H1 (cell line): ENCODE measurements at regions not wholly inside any gene's neighbourhood (a gene's known extent, or its start where the extent isn't known, plus 50 kb on each side); places are given as distances from the start of the nearest gene placed in this dataset.

Experiments used
- CTCF ChIA-PET: fragments of 300-600 bp; sonication (Branson Sonifier 250); formaldehyde crosslinking; loops from one replicate; lab custom pipeline; 2021; ENCODE audit not compliant: partially characterized antibody; lab: Charles Lee
- POLR2A ChIA-PET: fragments of 300-600 bp; sonication (Branson Sonifier 250); formaldehyde crosslinking; loops from one replicate; lab custom pipeline; 2021; ENCODE audit warnings: inconsistent platforms; ENCODE audit not compliant: partially characterized antibody; lab: Charles Lee
- DNase-seq, 2 experiments: peaks; one replicate each; pipeline versions ENCODE4 v3.0.0 to v3.0.0-alpha.2; 2010 to 2022; ENCODE audit warnings: low spot score in 2 of 2, low read depth in 1 of 2, mixed read lengths in 1 of 2
- FAIRE-seq: peaks from 2 replicates; lab custom pipeline; 2011; peaks lifted over from hg19 to GRCh38; lab: Jason Lieb, UNC
- H2AFZ ChIP-seq: 2 replicates; pipeline ENCODE4 v1.8.1; 2012; ENCODE audit warnings: low read length, inconsistent platforms
- H2AK5ac ChIP-seq: 2 replicates; pipeline ENCODE4 v1.6.1; 2013; ENCODE audit warnings: low read depth, low read length
- H2BK120ac ChIP-seq: replicated peaks from 2 replicates; pipeline ENCODE3; 2013; ENCODE audit warnings: low read depth, low read length, inconsistent platforms
- H2BK12ac ChIP-seq: 2 replicates; pipeline ENCODE4 v1.6.1; 2013; ENCODE audit warnings: low read depth, low read length
- H2BK15ac ChIP-seq: 2 replicates; pipeline ENCODE4 v1.6.1; 2013; ENCODE audit warnings: low read length
- H2BK20ac ChIP-seq: 2 replicates; pipeline ENCODE4 v1.6.1; 2013; ENCODE audit warnings: low read length
- H2BK5ac ChIP-seq: 2 replicates; pipeline ENCODE4 v1.6.1; 2013; ENCODE audit warnings: low read depth, low read length
- H3K14ac ChIP-seq: 2 replicates; pipeline ENCODE4 v1.6.1; 2013; ENCODE audit warnings: inconsistent platforms; ENCODE audit not compliant: insufficient read length
- H3K18ac ChIP-seq: 2 replicates; pipeline ENCODE4 v1.6.1; 2013; ENCODE audit warnings: low read length; ENCODE audit errors: extremely low read depth
- H3K23ac ChIP-seq: 2 replicates; pipeline ENCODE4 v1.6.1; 2013; ENCODE audit warnings: inconsistent platforms; ENCODE audit not compliant: insufficient read length
- H3K23me2 ChIP-seq: 2 replicates; pipeline ENCODE4 v1.6.1; 2013; ENCODE audit warnings: low read depth, low read length
- H3K27ac ChIP-seq: 2 replicates; pipeline ENCODE4 v1.6.1; 2011; ENCODE audit warnings: low read depth, low read length, inconsistent platforms
- H3K27me3 ChIP-seq, 4 experiments: replicated peaks in 1 of 4; 1 replicate in 1 of 4; 2 replicates in 3 of 4; pipeline versions ENCODE4 v1.6.1 to v1.8.1; 2011 to 2013; ENCODE audit warnings: low read length in 3 of 4, mild to moderate bottlenecking in 3 of 4, inconsistent platforms in 2 of 4, mixed read lengths in 2 of 4, moderate library complexity in 1 of 4; ENCODE audit not compliant: control insufficient read depth in 3 of 4, insufficient read depth in 3 of 4; ENCODE audit errors: extremely low read depth in 1 of 4
- H3K36me3 ChIP-seq, 4 experiments: 2 replicates each; pipeline versions ENCODE4 v1.6.1 to v1.8.1; 2011 to 2013; ENCODE audit warnings: mild to moderate bottlenecking in 4 of 4, low read length in 3 of 4, moderate library complexity in 2 of 4, control low read depth in 1 of 4, inconsistent platforms in 1 of 4; ENCODE audit not compliant: insufficient read depth in 4 of 4, control insufficient read depth in 2 of 4
- H3K4ac ChIP-seq: replicated peaks from 2 replicates; pipeline ENCODE3; 2013; ENCODE audit warnings: low read length, low read depth, mixed read lengths, inconsistent platforms; ENCODE audit not compliant: insufficient read length
- H3K4me1 ChIP-seq, 4 experiments: replicated peaks in 1 of 4; 1 replicate in 1 of 4; 2 replicates in 3 of 4; pipeline versions ENCODE4 v1.6.1 to v1.8.1; 2011 to 2013; ENCODE audit warnings: low read length in 3 of 4, inconsistent platforms in 2 of 4, mixed read lengths in 1 of 4; ENCODE audit not compliant: insufficient read depth in 4 of 4, control insufficient read depth in 3 of 4
- H3K4me2 ChIP-seq, 2 experiments: 2 replicates each; pipeline versions ENCODE4 v1.6.1 to v1.8.1; 2011 to 2013; ENCODE audit warnings: low read depth in 2 of 2, low read length in 2 of 2, control low read depth in 1 of 2, inconsistent platforms in 1 of 2, mild to moderate bottlenecking in 1 of 2; ENCODE audit not compliant: insufficient read depth in 1 of 2
- H3K4me3 ChIP-seq, 4 experiments: fragments of 200-600, 300-600 bp in 1 of 4; sonication (generic), shearing (Covaris generic), sonication (Bioruptor Twin) in 1 of 4; 2 replicates each; pipeline versions ENCODE4 v1.5.1 to v1.8.1; 2011 to 2016; ENCODE audit warnings: low read length in 4 of 4, low read depth in 3 of 4, control low read depth in 2 of 4, inconsistent platforms in 2 of 4, mild to moderate bottlenecking in 2 of 4, mixed read lengths in 1 of 4, moderate library complexity in 1 of 4; ENCODE audit not compliant: insufficient read depth in 2 of 4; ENCODE audit errors: extremely low read depth in 1 of 4
- H3K56ac ChIP-seq: replicated peaks from 2 replicates; pipeline ENCODE3; 2013; ENCODE audit warnings: low read depth, mild to moderate bottlenecking, mixed read lengths, low read length, inconsistent platforms; ENCODE audit not compliant: insufficient read length
- H3K79me1 ChIP-seq: 2 replicates; pipeline ENCODE4 v1.6.1; 2013; ENCODE audit warnings: low read depth, low read length, control low read depth
- H3K79me2 ChIP-seq, 2 experiments: 2 replicates each; pipeline versions ENCODE4 v1.6.1 to v1.8.1; 2012 to 2013; ENCODE audit warnings: low read length in 2 of 2, mild to moderate bottlenecking in 2 of 2, inconsistent platforms in 1 of 2; ENCODE audit not compliant: insufficient read depth in 2 of 2, control insufficient read depth in 1 of 2
- H3K9ac ChIP-seq, 4 experiments: replicated peaks in 1 of 4; 1 replicate in 1 of 4; 2 replicates in 3 of 4; pipeline versions ENCODE4 v1.6.1 to v1.8.1; 2011 to 2013; ENCODE audit warnings: low read depth in 3 of 4, low read length in 3 of 4, control low read depth in 2 of 4, mild to moderate bottlenecking in 2 of 4, moderate library complexity in 2 of 4, inconsistent platforms in 1 of 4; ENCODE audit errors: extremely low read depth in 1 of 4
- H3K9me3 ChIP-seq, 2 experiments: 2 replicates each; pipeline versions ENCODE4 v1.6.1 to v1.8.1; 2012 to 2013; ENCODE audit warnings: mild to moderate bottlenecking in 2 of 2, moderate library complexity in 2 of 2, control low read depth in 1 of 2, inconsistent platforms in 1 of 2, low read depth in 1 of 2, low read length in 1 of 2, mixed read lengths in 1 of 2; ENCODE audit not compliant: insufficient read depth in 2 of 2
- H4K20me1 ChIP-seq, 2 experiments: replicated peaks in 1 of 2; 2 replicates each; pipeline versions ENCODE3 to v1.8.1; 2011 to 2013; ENCODE audit warnings: inconsistent platforms in 2 of 2, low read length in 2 of 2, mild to moderate bottlenecking in 1 of 2; ENCODE audit not compliant: insufficient read depth in 2 of 2, control insufficient read depth in 1 of 2
- H4K5ac ChIP-seq: 2 replicates; pipeline ENCODE4 v1.6.1; 2013; ENCODE audit warnings: low read length, low read depth, mixed read lengths, inconsistent platforms; ENCODE audit not compliant: insufficient read length
- H4K8ac ChIP-seq: 2 replicates; pipeline ENCODE4 v1.8.0; 2013; ENCODE audit warnings: mild to moderate bottlenecking, moderate library complexity, low read length, inconsistent platforms; ENCODE audit not compliant: insufficient read depth; ENCODE audit errors: extremely low read depth
- H4K91ac ChIP-seq: replicated peaks from 2 replicates; pipeline ENCODE3; 2013; ENCODE audit warnings: low read length, mixed read lengths, inconsistent platforms; ENCODE audit not compliant: insufficient read length
- CHD2 ChIP-seq: IDR thresholded peaks from 2 replicates; pipeline ENCODE4 v1.6.1; 2012; ENCODE audit warnings: low read length, improper control_type of control experiment
- CTBP2 ChIP-seq: IDR thresholded peaks from 2 replicates; pipeline ENCODE4 v1.7.0; 2011; ENCODE audit warnings: borderline replicate concordance, mild to moderate bottlenecking, moderate library complexity, mixed read lengths, low read length; ENCODE audit not compliant: insufficient read depth, insufficient read length
- SRF ChIP-seq: IDR thresholded peaks from 2 replicates; pipeline ENCODE4 v1.6.1; 2011; ENCODE audit warnings: mild to moderate bottlenecking, low read depth, low read length, moderate library complexity
- WGBS, 2 experiments: shearing (Covaris generic) in 1 of 2; methylation state at CpG; one replicate each; pipeline versions ENCODE4 v1.1.6 to v1.1.7; 2013 to 2015; ENCODE audit warnings: low lambda C conversion rate in 2 of 2, mixed read lengths in 2 of 2, inconsistent platforms in 1 of 2, low coverage in 1 of 2, missing lambda C conversion rate in 1 of 2; ENCODE audit not compliant: insufficient replicate concordance in 2 of 2, insufficient coverage in 1 of 2, insufficient read length in 1 of 2; ENCODE audit errors: extremely low coverage in 1 of 2, missing lambda C conversion rate in 1 of 2; 5-methylcytosine and 5-hydroxymethylcytosine counted together

GRCh38 chr6:85283436-85283835 is 166.4 kb upstream of the NT5E start:
- no peak overlapping the region for H3K56ac ChIP-seq

More at GRCh38 chr6:85283436-85283835, 166.4 kb upstream of the NT5E start:
- no peak overlapping the region for H2BK120ac ChIP-seq
- H3K9me3 ChIP-seq = peaks cover 0 to 2% of the 10 kb centered on the region in 2 experiments; a peak in 1 of 4 replicates
- no peak for TF ChIP-seq SRF
- TF ChIP-seq CTBP2 = no peak
- no peak for TF ChIP-seq CHD2
- H3K27ac ChIP-seq = no peak overlapping the region
- no peak for FAIRE-seq
- no peak overlapping the region for H3K14ac ChIP-seq
- H3K23ac ChIP-seq = no peak overlapping the region
- H3K79me2 ChIP-seq = no peaks in the 10 kb centered on the region
- H2BK12ac ChIP-seq = no peak overlapping the region
- H3K4me3 ChIP-seq = no peak overlapping the region
- no peaks in the 10 kb centered on the region for H3K23me2 ChIP-seq
- no peak overlapping the region for H3K9ac ChIP-seq
- CTCF ChIA-PET = no interaction called here
- 87% methylated on average over 3 of the region's 3 CpGs; no CpG with 5 or more reads in 1 of the 2 experiments for WGBS, 2 experiments
- no peak overlapping the region for H4K8ac ChIP-seq
- H2AK5ac ChIP-seq = no peak overlapping the region
- H4K91ac ChIP-seq = no peak overlapping the region
- no peak overlapping the region for H3K4me2 ChIP-seq
- POLR2A ChIA-PET = no interaction called here
- no peak overlapping the region for H3K4ac ChIP-seq
- H4K20me1 ChIP-seq = no peaks in the 10 kb centered on the region
- H3K79me1 ChIP-seq = no peaks in the 10 kb centered on the region
- no peak for DNase-seq
- no peak overlapping the region for H4K5ac ChIP-seq
- H2BK20ac ChIP-seq = no peak overlapping the region
- H3K18ac ChIP-seq = no peak overlapping the region
- no peak overlapping the region for H2AFZ ChIP-seq
- H3K36me3 ChIP-seq = no peaks in the 10 kb centered on the region
- no peaks in the 10 kb centered on the region for H3K4me1 ChIP-seq
- H2BK15ac ChIP-seq = no peak overlapping the region
- H3K27me3 ChIP-seq = no peaks in the 10 kb centered on the region
- no peak overlapping the region for H2BK5ac ChIP-seq
